ENCODE measurements at regions not wholly inside any gene's neighbourhood (a gene's known extent, or its start where the extent isn't known, plus 50 kb on each side); places are given as distances from the start of the nearest gene placed in this dataset.
A peak's percentile ranks its signal among the peaks of the same experiment; 100 is the strongest.
"Not testable (repeated sequence)": the region's sequence is repeated elsewhere in the genome, so short reads cannot be mapped to it uniquely, and the experiment has no call there.

GRCh38 chr1:29756085-29756484, 519.8 kb downstream of the PTPRU start:
- no peak for DNase-seq

DNA sequence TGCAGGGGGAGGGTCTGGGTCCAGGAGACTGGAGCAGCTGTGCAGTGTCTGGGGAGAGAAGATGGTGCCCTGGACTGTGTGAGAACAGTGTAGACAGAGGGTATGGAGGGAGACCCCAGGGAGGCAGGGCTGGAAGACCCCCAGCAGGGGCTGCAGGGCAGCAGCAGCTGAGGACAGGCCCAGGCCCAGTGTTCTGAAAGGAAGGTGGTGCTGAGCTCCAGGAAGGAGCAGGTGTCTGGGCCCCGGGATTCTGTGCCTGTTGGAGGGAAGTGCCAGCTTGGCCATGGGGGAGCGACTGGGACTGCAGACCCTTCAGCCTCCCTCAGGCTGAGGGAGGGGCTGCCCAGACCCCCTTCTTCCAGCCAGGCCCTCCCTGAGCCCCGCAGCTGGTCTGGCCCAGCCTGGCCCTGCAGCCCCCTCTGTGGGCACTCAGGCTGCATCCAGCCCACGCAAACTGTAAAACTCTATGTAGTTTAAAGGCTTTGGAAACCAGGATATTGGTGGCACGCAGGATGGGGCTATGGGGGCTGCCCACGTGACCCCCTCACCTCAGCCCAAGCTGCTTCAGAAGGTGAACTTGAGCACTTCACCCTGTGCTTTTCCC, 519.2 kb downstream of the PTPRU start:
- not testable (repeated sequence) for DNase-seq

DNA sequence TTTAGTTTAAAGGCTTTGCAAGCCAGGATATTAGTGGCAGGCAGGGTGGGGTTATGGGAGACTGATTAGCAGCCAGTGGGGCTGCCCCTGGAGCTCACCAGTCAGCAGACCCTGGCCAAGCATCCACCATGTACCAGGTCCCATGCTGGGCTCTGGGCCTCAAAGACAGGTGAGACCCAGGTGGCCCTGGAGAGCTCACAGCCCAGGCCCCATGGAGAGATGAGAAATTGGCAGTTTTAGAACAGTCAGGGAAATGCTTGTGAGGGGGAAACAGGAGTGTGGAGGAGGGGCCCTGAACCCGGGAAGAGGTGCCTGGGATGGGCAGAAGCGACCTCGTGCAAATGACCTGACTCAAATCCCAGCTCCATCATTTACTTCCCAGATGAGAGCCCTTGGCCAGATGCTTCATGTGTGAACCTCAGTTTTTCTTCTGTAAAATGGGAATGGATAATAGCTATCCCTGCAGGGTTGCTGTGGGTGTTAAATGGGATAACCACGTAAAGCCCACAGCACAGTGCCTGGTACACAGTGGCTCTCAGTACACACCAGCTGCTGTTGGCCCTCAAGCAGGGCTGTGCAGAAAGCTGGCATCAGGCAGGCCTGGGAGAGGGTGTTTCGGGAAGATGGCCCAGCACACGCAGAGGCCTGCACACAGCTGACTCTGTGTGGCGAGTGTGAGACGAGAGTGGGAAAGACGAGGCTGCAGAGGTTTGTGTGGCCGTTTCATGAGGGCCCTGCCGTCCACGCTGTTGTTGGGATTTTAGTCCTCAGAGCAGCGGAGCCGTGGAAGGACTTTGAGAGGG, 518.5 kb downstream of the PTPRU start:
- no peak for DNase-seq

- no peak for DNase-seq
Observed at GRCh38 chr1:29753771-29754572, 517.6 kb downstream of the PTPRU start.

- no peak for DNase-seq
Observed at GRCh38 chr1:29753244-29753643, 516.9 kb downstream of the PTPRU start.

DNA sequence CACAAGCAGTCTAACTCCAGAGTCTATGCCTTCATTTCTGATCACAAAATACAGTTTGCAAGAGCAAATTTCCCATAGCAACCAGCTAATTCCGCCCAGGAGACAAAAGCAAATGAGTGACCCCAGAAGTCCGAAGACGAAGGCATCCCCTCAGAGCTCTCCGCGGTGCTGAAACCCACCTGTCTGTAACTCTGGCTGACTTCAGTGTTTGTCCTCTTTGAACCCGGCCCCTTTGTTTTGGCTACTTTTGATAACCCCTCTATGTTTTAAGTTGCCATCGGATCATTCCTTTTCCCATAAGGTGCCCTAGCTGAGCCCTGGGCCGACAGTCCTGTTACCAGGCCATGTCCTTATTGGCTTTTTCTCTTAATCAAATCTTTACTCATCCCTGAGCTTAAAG, 515.8 kb downstream of the PTPRU start:
- DNase-seq: no peak

DNA sequence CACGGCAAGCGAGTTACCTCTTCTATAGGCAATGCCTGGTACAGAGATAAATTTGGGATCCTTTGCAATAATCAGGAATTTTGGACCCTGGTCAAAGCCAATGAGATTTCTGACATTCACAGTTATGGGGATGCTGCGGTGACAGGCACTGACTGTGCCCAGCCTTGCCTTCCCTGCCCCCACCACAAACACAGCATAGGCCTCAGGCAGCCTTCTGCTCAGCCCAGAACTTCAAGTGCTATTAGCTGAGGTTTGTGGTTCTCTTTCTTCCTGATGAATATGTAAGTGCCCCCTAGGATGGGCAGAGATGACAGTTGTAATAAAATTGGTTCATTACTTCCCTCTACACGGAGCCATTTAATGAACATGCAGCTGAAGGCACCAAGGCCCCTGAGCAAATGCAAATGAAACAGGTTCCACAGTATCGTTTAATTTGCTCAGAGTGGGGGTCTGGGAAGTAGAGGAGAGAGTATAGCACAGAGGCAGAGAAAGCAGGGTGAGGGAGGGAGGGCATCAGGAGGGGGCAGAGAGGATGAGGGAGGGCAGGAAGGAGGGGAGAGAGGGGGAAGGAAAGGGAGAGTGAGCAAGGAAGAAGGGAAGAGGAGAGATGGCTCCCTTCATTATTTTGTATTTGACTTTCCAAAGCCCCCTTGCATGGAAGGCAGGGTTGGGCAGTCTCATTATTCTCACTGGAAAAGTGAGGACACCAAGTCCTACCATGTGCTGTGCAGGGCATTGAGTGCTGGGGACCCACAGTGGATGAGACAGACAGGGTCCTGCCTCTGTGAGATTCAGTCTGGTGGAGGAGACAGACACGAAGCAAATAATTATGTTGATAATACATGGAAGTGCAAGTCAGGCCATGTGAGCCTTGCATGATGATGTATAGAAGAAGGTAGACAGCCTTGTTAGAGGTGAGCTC, 513.0 kb downstream of the PTPRU start:
- DNase-seq: no peak

GRCh38 chr1:29747196-29747595, 510.9 kb downstream of the PTPRU start:
- no peak for DNase-seq

DNA sequence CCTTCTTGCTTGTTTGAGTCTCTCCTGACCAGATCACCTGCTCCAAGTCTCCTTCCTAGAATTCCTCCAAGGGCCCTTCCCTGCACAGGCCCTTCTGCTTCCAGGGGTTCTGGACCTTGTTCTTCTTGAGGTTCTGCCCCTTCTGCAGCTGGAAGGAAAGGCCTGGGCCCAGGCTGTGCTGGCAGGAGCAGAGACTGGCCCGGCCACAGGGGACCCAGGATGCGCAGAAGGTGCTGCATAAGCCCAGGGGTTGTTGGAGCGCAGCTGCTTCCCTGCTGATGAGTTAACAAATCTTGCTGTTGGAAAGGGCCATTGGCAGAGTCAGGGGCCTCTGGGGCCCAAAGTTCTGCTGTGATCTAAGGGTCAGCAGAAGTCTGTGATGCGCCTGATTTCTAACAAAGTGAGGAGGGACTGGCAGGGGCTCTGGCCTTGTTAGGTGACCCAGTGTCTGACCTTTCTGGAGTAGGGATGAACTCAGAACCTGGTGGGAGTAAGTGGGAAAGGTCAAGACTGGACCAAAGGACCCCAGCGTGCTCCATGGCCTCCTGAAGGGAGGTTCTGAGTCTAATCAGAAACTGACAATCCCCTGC, 509.8 kb downstream of the PTPRU start:
- no peak for DNase-seq

DNA sequence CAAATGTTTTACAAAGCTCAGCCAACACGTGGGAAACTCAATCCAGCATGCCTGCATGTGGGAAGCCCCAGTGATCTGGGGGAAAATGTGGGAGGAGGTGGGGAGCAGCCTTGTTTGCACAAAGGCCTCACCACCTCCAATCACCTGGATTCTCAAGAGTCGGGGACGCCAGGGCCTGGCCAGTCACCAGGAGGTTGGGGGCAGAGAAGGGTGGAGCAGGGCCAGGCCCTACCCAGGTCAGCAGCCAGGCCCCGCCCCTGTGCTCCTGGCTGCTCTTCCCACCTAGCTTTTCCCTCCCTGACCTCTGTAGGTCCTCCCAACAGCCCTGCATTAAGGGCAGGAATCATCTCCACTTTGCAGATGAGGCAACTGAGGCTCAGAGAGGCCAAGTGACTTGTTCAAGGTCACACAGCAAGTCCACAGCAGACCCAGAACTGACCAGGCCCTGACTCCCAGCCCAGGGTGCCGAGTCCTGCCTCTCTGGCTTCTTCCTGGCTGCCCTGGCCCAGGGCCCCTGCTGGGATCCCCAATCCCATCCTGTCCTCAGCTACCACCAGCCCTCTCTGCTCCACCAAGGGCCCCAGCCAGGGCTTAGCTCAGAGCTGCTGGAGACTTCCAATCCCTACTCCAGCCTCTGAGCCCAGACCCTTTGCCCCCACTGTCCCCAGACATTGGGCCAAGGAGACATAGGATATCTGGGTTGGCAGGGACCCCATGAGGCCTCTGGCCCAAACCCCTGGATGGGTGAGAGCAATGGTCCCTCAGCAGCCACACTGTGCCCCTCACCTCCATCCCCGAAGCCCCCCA, 508.6 kb downstream of the PTPRU start:
- no peak for DNase-seq

DNA sequence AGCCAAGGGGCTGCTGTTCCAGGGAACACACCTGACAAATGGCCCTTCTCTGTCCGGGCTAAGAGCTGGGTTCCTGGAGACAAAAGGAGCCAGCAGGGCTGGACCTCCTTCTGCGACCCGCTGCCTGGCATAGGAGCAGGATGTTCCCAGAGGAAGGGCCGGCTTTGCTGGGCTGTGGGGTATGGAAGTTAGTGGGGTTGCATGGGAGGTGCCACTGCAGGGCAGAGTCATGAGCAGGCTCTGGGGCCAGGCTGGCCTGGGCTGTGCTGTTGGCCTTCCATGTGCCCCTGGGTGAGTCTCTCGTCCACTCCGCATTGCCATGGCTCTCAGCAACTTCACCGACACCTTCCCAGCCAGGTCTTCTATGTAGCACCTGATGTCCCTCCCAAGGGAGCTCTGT, 507.6 kb downstream of the PTPRU start:
- DNase-seq: no peak

- DNase-seq: no peak
Observed at GRCh38 chr1:29743264-29743663, 506.9 kb downstream of the PTPRU start.

GRCh38 chr1:29739176-29739575, 502.9 kb downstream of the PTPRU start:
- no peak for DNase-seq

DNA sequence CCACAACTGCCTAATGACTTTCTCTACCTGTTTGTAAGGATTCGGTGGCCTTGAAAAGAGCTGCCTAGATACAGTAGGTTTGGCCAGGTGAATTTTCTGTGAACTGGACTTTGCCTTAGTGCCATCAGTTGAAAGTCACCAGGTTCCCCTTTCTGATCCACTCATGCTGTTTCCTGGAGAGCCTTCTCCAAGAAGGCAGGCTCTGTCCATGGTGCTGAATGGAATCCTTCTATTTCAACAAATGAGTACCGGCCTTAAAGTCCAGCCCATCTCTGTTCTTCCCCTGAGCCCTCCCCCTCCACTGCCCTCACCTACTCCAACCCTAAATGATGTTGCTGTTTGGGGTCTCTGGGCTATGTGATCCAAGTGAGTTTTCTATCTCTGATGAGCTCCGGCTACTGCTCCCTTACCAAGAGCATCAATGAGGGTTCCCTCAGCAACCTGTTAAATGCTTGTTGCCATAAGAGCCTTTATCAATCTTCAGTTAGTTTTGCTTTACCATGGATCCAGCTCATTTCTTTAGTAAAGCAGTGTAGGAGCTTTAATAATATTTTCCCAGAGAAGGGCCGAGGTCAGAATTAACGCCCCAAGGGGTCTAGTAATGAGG, 500.4 kb downstream of the PTPRU start:
- peak; percentile 60 to 74 for DNase-seq

DNA sequence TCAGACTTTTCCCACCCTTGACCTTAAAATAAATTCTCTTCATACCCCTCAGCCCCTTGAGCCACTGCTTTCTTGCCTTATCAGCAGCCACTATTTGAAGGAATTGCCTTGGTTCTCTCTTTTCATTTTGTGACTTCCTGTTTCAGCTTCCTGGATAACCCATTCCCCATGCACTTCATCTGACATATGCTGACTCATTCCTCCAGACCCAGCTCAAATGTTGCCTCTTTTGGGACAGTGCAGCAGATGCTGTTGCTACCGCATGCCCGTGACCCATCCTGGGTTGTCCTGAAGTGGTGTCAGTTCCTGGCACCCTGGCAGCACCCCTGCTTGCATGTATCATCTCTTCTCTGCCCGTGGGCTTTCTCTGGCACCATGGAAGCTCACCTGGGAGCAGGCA, 496.1 kb downstream of the PTPRU start:
- DNase-seq: peak; percentile 28 to 36

- DNase-seq: no peak
Observed at GRCh38 chr1:29730623-29731022, 494.3 kb downstream of the PTPRU start.

DNA sequence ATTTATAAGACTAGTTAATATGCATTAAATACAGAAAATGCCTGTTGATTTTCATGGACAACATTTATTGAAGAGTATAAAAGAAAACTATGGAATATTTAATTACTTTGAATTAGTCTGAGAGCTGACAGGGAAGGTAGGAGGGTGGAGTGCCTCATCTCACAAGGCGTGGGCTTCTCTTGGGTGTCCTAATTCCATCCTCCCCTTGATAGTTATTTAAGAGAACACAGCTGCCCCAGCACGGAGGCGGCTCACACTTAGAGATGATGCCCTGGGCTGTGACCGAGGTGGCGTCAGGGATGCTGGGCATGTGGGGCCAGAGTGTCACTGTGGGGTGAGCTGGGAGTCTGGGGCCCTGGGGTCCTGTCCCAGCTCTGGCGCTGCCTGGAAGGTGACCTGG, 493.0 kb downstream of the PTPRU start:
- DNase-seq: no peak

DNA sequence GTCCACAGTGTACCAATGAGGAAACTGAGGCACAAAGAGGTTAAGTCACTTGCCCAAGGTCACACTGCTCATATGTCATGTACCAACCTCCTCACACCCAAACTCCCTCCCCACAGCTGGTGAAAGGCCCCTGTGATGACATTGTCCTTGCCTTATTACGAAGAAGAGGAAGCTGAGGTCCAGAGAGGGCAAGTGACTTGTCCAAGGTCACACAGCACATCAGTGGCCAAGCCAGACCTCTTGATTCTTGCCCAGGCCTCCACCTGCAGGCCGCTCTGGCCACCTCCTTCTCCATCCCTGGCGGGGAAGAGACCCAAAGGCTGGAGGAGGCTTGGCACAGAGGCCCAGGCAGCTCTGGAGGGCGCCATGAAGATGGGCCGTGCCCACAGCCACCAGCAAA, 492.4 kb downstream of the PTPRU start:
- DNase-seq: no peak

GRCh38 chr1:29725262-29725661, 488.9 kb downstream of the PTPRU start:
- DNase-seq: no peak

- DNase-seq: no peak
Observed at GRCh38 chr1:29722598-29722997, 486.3 kb downstream of the PTPRU start.

DNA sequence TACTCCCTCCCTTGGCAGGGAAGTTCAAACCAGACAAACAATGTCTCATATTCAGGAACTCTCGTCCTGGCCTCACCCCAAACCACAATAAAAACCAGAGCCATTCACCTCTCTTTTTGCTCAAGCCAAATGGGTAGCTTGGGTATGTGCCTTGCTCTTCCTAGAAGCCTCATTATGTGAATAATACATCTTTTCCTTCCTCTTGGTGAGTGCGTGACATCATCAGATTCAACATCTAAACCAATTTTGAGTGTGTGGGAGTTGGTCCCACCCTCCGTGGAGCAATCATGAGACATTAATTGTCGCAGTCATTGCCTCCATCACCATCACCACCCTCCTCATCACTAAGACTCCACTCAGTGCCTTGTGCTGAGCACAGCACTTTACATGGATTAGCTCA, 482.9 kb downstream of the PTPRU start:
- DNase-seq: peak; percentile 45

Measured in inflammatory macrophage (primary cell).